Suprapubic skin (tissue), 4 donors: ENCODE measurements at regions not wholly inside any gene's neighbourhood (a gene's known extent, or its start where the extent isn't known, plus 50 kb on each side); places are given as distances from the start of the nearest gene placed in this dataset.

Experiments used
- DNase-seq, 2 donors: peaks; one replicate each; pipeline ENCODE4 v3.0.0-alpha.2; 2019; ENCODE audit warnings: low spot score in 2 of 2
- H3K27ac ChIP-seq: fragments of 200-600 bp; sonication (generic); one replicate; pipeline ENCODE4 v1.5.1; 2019
- H3K27me3 ChIP-seq: fragments of 200-600 bp; sonication (generic); one replicate; pipeline ENCODE4 v1.5.1; 2019
- H3K36me3 ChIP-seq: fragments of 200-600 bp; sonication (generic); one replicate; pipeline ENCODE4 v1.5.1; 2019
- H3K4me1 ChIP-seq: fragments of 200-600 bp; sonication (generic); one replicate; pipeline ENCODE4 v1.5.1; 2019
- H3K4me3 ChIP-seq: fragments of 200-600 bp; sonication (generic); one replicate; pipeline ENCODE4 v1.5.1; 2019; ENCODE audit warnings: mild to moderate bottlenecking
- H3K9me3 ChIP-seq: fragments of 200-600 bp; sonication (generic); one replicate; pipeline ENCODE4 v1.5.1; 2019
- EP300 ChIP-seq: sonication (generic); formaldehyde crosslinking; IDR thresholded peaks from one replicate; pipeline ENCODE4 v1.6.1; 2017; ENCODE audit warnings: antibody characterized with exemption
- POLR2A ChIP-seq, 2 donors: fragments of 450-650 bp; IDR thresholded peaks; one replicate each; pipeline ENCODE4 v1.6.1; 2017; ENCODE audit warnings: antibody characterized with exemption in 2 of 2, mild to moderate bottlenecking in 2 of 2, moderate library complexity in 2 of 2
- POLR2AphosphoS5 ChIP-seq, 3 donors: sonication (generic); formaldehyde crosslinking; IDR thresholded peaks; one replicate each; pipeline ENCODE4 v1.6.1; 2017; ENCODE audit warnings: antibody characterized with exemption in 3 of 3
- WGBS: methylation state at CpG from one replicate; pipeline ENCODE4 v1.1.5; 2018; 5-methylcytosine and 5-hydroxymethylcytosine counted together
- TF ChIP-seq, protein P1 (sequence below), 2 donors: fragments of 200-600 bp in 1 of 2; fragments of 450-650 bp in 1 of 2; sonication (generic) in 1 of 2; IDR thresholded peaks; one replicate each; pipeline ENCODE4 v1.5.1; 2016 to 2019; ENCODE audit warnings: antibody characterized with exemption in 2 of 2, mild to moderate bottlenecking in 1 of 2, moderate library complexity in 1 of 2

DNA sequence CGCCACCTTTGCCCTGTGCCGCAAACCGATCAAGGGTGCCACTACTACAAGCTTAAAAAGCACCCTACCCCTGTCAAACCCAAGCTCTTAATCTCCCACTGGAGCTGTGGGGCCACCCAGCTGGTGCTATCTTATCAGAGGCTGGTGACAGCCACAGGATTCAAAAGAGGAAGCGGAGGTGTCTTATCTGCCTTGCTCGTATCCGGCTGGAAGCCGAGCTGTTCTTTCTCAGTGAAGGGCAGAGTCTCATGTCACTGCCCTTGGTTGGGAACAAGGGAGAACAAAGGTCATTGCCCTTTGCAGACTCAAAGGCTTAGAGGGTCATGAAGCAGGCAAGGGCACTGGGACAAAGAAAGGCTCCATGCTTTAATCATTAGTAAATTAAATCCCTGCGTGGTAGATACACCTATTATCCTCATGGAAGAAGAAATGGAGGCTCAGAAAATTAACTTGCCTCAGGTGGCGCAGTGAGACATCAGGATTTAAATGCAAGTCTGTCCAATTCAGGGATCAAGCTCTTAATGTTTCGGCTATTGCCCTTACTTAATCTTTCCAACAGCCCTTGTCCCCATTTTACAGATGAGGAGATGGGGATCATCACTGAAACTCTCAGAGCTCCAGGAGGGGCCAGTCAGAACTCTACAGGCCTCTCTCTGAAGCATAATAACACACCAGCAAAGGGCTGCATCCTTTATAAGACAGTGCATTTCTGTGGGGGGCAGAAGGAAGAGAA is 360.0 kb upstream of the PROK2 start:
- Histone ChIP-seq H3K4me1 (peaks cover 9% of the 10 kb centered on the region), H3K27me3 (no peaks in the 10 kb centered on the region), H3K9me3 (no peaks in the 10 kb centered on the region), H3K27ac (no peak overlapping the region), H3K4me3 (no peak overlapping the region), H3K36me3 (no peaks in the 10 kb centered on the region)
- DNase-seq: no peak
- WGBS: 84% methylated on average over 10 of the region's 10 CpGs
- TF ChIP-seq POLR2AphosphoS5 (IDR thresholded peaks at IDR 0.05) (no peak), POLR2A (IDR thresholded peaks at IDR 0.05) (no peak), EP300 (no peak)
- TF ChIP-seq, protein P1, sequence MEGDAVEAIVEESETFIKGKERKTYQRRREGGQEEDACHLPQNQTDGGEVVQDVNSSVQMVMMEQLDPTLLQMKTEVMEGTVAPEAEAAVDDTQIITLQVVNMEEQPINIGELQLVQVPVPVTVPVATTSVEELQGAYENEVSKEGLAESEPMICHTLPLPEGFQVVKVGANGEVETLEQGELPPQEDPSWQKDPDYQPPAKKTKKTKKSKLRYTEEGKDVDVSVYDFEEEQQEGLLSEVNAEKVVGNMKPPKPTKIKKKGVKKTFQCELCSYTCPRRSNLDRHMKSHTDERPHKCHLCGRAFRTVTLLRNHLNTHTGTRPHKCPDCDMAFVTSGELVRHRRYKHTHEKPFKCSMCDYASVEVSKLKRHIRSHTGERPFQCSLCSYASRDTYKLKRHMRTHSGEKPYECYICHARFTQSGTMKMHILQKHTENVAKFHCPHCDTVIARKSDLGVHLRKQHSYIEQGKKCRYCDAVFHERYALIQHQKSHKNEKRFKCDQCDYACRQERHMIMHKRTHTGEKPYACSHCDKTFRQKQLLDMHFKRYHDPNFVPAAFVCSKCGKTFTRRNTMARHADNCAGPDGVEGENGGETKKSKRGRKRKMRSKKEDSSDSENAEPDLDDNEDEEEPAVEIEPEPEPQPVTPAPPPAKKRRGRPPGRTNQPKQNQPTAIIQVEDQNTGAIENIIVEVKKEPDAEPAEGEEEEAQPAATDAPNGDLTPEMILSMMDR (IDR thresholded peaks at IDR 0.05): no peak

DNA sequence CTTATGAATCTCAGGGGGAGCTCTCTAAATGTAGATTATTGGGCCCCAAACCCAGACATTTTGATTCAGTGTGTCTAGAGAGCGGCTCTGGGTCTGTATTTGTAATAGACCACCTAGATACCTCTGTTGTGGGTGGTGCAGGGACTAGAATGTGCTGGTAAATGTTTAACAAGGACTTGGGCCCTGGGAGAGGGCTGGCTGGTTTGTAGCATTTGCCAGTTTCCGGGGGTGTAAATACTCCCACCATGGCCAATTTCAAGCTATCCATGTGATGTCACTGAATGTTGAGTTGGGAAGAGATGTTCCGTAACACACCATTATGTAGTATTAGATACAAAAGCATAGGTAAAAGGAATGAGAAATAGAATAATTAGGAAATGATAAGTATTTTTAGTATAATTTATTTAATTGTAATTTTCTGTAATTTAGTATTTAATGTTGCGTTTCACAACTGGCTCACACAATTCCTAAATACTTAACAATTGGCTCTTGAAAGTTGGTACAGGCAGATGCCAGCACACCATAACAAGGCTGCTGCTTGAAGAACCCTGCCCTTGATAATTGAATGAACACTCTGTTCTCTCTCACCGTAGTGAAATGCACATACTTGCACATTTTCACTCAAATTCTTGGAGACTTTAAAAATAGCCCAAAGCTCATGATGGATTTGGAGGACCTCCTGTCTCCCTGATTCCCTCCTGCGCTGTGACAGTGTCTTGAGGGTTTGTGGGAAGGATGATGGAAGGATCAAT is 359.2 kb upstream of the PROK2 start:
- no peaks in the 10 kb centered on the region for H3K36me3 ChIP-seq
- no peak for DNase-seq
- H3K4me1 ChIP-seq: peaks cover 9% of the 10 kb centered on the region
- H3K27ac ChIP-seq: no peak overlapping the region
- no peaks in the 10 kb centered on the region for H3K27me3 ChIP-seq
- H3K4me3 ChIP-seq: no peak overlapping the region
- TF ChIP-seq EP300 (no peak), POLR2A (IDR thresholded peaks at IDR 0.05) (no peak), POLR2AphosphoS5 (IDR thresholded peaks at IDR 0.05) (no peak)
- TF ChIP-seq, protein P1 (IDR thresholded peaks at IDR 0.05): no peak
- WGBS: 73% methylated on average over 6 of the region's 6 CpGs
- H3K9me3 ChIP-seq: no peaks in the 10 kb centered on the region

DNA sequence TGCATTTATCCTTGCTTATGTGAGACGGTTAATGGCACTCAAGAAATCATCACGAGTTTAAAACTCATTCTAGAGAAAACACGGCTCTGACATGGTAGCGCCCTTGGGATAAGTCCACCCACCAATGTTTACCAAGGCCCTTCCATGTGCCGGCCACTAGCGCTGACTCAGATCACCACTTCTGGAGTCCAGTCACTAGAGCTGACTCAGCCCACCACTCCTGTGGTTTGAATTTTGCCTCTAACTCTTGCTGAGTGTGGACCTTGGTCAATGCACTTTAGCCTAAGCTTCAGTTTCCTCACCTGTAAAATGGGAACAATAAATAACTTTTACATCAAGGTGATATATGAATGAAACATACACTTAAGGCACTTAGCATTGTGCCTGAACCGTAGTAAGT is 358.4 kb upstream of the PROK2 start:
- H3K27ac ChIP-seq: no peak overlapping the region
- 92% methylated on average over 7 of the region's 7 CpGs for WGBS

DNA sequence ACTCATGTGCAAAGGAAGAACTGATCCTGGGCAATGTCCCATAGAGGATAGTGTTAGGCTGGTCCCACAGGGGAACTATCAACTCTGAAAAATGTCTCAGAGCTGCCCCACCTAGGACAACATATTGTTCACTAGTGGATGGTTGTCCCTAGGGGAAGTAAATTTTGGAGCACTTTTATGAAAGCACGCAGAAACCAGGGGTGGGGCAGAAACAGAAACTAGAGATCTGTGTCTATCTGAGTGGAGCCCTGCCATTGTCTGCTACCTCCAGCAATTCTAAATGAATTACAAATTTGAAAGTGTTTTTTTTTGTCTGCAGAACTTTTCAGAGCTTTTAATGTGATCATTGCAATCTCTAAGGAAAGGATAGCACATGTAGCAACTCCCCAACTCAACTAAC is 357.1 kb upstream of the PROK2 start:
- DNase-seq: no peak
- TF ChIP-seq POLR2AphosphoS5 (IDR thresholded peaks at IDR 0.05): no peak
- no peak for TF ChIP-seq EP300
- TF ChIP-seq, protein P1 (IDR thresholded peaks at IDR 0.05): no peak
- no peak for TF ChIP-seq POLR2A (IDR thresholded peaks at IDR 0.05)
- peaks cover 9% of the 10 kb centered on the region for H3K4me1 ChIP-seq
- H3K9me3 ChIP-seq: no peaks in the 10 kb centered on the region
- WGBS: 56% methylated on average over 1 of the region's 1 CpG
- no peaks in the 10 kb centered on the region for H3K27me3 ChIP-seq
- H3K36me3 ChIP-seq: no peaks in the 10 kb centered on the region
- no peak overlapping the region for H3K4me3 ChIP-seq
- no peak overlapping the region for H3K27ac ChIP-seq

More for the DNA sequence above, 358.4 kb upstream of the PROK2 start:
- Histone ChIP-seq H3K9me3 (no peaks in the 10 kb centered on the region), H3K4me1 (peaks cover 9% of the 10 kb centered on the region), H3K27me3 (no peaks in the 10 kb centered on the region), H3K4me3 (no peak overlapping the region), H3K36me3 (no peaks in the 10 kb centered on the region)
- DNase-seq: no peak
- no peak for TF ChIP-seq POLR2AphosphoS5 (IDR thresholded peaks at IDR 0.05)
- no peak for TF ChIP-seq EP300
- TF ChIP-seq, protein P1 (IDR thresholded peaks at IDR 0.05): no peak
- TF ChIP-seq POLR2A (IDR thresholded peaks at IDR 0.05): no peak

DNA sequence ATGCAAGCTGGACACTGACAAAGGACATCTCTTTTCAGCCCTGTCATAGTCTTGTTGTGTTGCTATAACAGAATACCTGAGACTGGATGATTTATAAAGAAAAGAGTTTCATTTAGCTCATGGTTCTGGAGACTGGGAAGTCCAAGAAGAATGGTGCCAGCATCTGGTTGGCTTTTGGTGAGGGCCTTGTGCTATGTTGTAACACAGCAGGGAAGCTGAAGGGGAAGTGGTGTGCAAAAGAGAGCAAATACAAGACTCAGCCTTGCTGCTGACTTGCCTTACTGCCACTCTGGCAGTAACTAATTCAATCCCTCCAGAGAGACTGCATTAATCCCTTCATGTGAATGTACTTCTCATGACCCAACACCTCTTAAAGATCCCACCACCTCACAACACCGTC is 356.3 kb upstream of the PROK2 start:
- WGBS: 100% methylated on average over 1 of the region's 1 CpG
- no peak overlapping the region for H3K4me3 ChIP-seq
- H3K4me1 ChIP-seq: peaks cover 9% of the 10 kb centered on the region
- H3K36me3 ChIP-seq: no peaks in the 10 kb centered on the region
- no peaks in the 10 kb centered on the region for H3K27me3 ChIP-seq
- H3K27ac ChIP-seq: no peak overlapping the region
- no peak for DNase-seq
- TF ChIP-seq EP300: no peak
- TF ChIP-seq POLR2A (IDR thresholded peaks at IDR 0.05): no peak
- no peak for TF ChIP-seq POLR2AphosphoS5 (IDR thresholded peaks at IDR 0.05)
- TF ChIP-seq, protein P1 (IDR thresholded peaks at IDR 0.05): no peak
- no peaks in the 10 kb centered on the region for H3K9me3 ChIP-seq
